GM19193 (cell line): ENCODE measurements at regions not wholly inside any gene's neighbourhood (a gene's known extent, or its start where the extent isn't known, plus 50 kb on each side); places are given as distances from the start of the nearest gene placed in this dataset.

Experiments used
- POLR2A ChIP-seq: IDR thresholded peaks from 4 replicates; pipeline ENCODE4 v1.6.1; 2011; ENCODE audit not compliant: insufficient read depth, insufficient read length; ENCODE audit errors: extremely low read depth

GRCh38 chr21:24969068-24969467, 638.2 kb downstream of the MRPL39 start:
- TF ChIP-seq POLR2A, result no peak

GRCh38 chr21:24955275-24955961, 651.9 kb downstream of the MRPL39 start:
- no peak for TF ChIP-seq POLR2A

- TF ChIP-seq POLR2A, result no peak
Observed at GRCh38 chr21:24948186-24948585, 659.1 kb downstream of the MRPL39 start.

GRCh38 chr21:24945910-24946309, 661.4 kb downstream of the MRPL39 start:
- TF ChIP-seq POLR2A, result no peak

- TF ChIP-seq POLR2A, result no peak
Observed at GRCh38 chr21:24941316-24942185, 665.7 kb downstream of the MRPL39 start.

- TF ChIP-seq POLR2A, result no peak
Observed at GRCh38 chr21:24939291-24939690, 668.0 kb downstream of the MRPL39 start.

GRCh38 chr21:24938573-24938972, 668.7 kb downstream of the MRPL39 start:
- no peak for TF ChIP-seq POLR2A

GRCh38 chr21:24935991-24936390, 671.3 kb downstream of the MRPL39 start:
- no peak for TF ChIP-seq POLR2A

GRCh38 chr21:24910591-24910990, 696.7 kb downstream of the MRPL39 start:
- no peak for TF ChIP-seq POLR2A

GRCh38 chr21:24903994-24904635, 703.2 kb downstream of the MRPL39 start:
- TF ChIP-seq POLR2A, result no peak

GRCh38 chr21:24899138-24899537, 708.1 kb downstream of the MRPL39 start:
- no peak for TF ChIP-seq POLR2A

- TF ChIP-seq POLR2A, result no peak
Observed at GRCh38 chr21:24897883-24898282, 709.4 kb downstream of the MRPL39 start.

GRCh38 chr21:24896735-24897124, 710.6 kb downstream of the MRPL39 start:
- no peak for TF ChIP-seq POLR2A

- TF ChIP-seq POLR2A, result no peak
Observed at GRCh38 chr21:24895885-24896734, 711.2 kb downstream of the MRPL39 start.

GRCh38 chr21:24894324-24894723, 713.0 kb downstream of the MRPL39 start:
- TF ChIP-seq POLR2A, result no peak

- no peak for TF ChIP-seq POLR2A
Observed at GRCh38 chr21:24890021-24890420, 717.3 kb downstream of the MRPL39 start.

GRCh38 chr21:24881506-24881905, 725.8 kb downstream of the MRPL39 start:
- no peak for TF ChIP-seq POLR2A
